Kidney epithelial cell (primary cell): ENCODE measurements at regions not wholly inside any gene's neighbourhood (a gene's known extent, or its start where the extent isn't known, plus 50 kb on each side); places are given as distances from the start of the nearest gene placed in this dataset.

Source experiments
- DNase-seq: peaks from one replicate; pipeline ENCODE4 v3.0.0-alpha.2; 2010; ENCODE audit warnings: low read depth
- H3K27me3 ChIP-seq: 2 replicates; pipeline ENCODE4 v1.6.0; 2011; ENCODE audit warnings: low read length; ENCODE audit not compliant: control insufficient read depth, insufficient read depth
- H3K36me3 ChIP-seq: 2 replicates; pipeline ENCODE4 v1.5.1; 2011; ENCODE audit warnings: low read length; ENCODE audit not compliant: control insufficient read depth, insufficient read depth
- H3K4me3 ChIP-seq: 2 replicates; pipeline ENCODE4 v1.5.1; 2011; ENCODE audit warnings: low read depth, mild to moderate bottlenecking, control low read depth, low read length
- TF ChIP-seq, protein P1 (sequence below): IDR thresholded peaks from 2 replicates; pipeline ENCODE4 v1.5.1; 2011; ENCODE audit warnings: mild to moderate bottlenecking, moderate library complexity, low read length, control low read depth, inconsistent platforms; ENCODE audit not compliant: insufficient read depth, poor library complexity, severe bottlenecking

DNA sequence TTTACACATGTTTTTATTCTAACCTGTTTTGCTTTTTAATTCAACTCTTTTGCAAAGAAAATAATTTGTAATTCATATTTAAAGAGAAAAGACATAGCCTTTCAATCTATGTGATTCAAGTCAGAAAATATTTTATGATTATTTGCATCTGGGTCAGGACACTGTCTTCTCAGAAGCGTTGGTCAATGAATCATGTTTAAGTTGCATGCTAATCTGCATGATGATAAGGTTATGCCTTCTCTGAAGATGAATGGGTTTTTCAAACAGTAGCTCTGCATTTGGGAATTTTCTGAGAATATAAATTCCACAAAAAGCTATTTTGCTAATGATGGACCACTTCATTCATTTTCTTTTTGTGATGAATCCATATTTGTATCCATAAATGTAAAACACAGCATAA, 282.5 kb downstream of the TMA16 start:
- TF ChIP-seq, protein P1, sequence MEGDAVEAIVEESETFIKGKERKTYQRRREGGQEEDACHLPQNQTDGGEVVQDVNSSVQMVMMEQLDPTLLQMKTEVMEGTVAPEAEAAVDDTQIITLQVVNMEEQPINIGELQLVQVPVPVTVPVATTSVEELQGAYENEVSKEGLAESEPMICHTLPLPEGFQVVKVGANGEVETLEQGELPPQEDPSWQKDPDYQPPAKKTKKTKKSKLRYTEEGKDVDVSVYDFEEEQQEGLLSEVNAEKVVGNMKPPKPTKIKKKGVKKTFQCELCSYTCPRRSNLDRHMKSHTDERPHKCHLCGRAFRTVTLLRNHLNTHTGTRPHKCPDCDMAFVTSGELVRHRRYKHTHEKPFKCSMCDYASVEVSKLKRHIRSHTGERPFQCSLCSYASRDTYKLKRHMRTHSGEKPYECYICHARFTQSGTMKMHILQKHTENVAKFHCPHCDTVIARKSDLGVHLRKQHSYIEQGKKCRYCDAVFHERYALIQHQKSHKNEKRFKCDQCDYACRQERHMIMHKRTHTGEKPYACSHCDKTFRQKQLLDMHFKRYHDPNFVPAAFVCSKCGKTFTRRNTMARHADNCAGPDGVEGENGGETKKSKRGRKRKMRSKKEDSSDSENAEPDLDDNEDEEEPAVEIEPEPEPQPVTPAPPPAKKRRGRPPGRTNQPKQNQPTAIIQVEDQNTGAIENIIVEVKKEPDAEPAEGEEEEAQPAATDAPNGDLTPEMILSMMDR, result no peak
- H3K27me3 ChIP-seq, result no peaks in the 10 kb centered on the region
- H3K4me3 ChIP-seq, result no peak overlapping the region
- no peak for DNase-seq
- H3K36me3 ChIP-seq, result no peaks in the 10 kb centered on the region

DNA sequence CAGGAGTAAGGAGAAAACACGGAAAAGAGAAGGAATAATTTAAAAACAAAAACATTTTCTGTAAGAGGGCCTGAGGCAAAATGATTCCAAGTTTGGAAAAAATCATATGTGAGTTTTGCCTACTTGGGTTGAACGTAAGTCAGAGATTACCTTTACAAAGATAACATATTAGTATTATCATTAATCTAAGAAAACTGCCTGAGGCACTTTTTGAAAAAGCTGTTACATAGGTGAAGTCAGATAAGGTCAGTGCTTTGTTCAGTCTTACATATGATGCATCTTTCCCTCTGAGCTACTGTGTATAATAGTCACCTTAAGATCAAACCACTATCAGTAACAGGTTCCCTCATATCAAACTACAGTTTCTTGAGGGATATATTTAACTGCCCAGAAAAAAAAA, 287.2 kb downstream of the TMA16 start:
- TF ChIP-seq, protein P1, result no peak
- no peaks in the 10 kb centered on the region for H3K27me3 ChIP-seq
- no peak for DNase-seq

DNA sequence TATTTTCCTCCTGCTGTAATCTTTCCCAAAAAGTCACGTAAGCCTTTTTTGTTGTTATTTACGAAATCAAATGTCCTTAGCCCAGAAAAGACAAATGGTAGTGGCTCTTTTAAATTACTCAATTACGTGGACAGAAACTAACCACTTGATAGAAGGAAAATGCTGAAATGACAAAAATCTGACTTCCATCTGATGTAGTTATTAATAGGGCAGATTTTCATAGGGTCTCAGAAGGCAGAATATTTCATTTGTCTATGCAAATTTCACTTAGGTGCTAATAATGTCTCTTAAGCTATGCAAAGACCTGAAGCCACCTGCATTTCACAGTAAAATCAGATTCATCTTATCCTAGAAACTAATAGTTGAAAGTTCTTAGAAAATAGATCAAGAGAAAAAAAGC, 295.7 kb downstream of the TMA16 start:
- H3K36me3 ChIP-seq, result no peaks in the 10 kb centered on the region
- H3K4me3 ChIP-seq, result no peak overlapping the region
- no peaks in the 10 kb centered on the region for H3K27me3 ChIP-seq
- DNase-seq, result no peak
- TF ChIP-seq, protein P1, result no peak

More for the DNA sequence above, 287.2 kb downstream of the TMA16 start:
- no peak overlapping the region for H3K4me3 ChIP-seq
- H3K36me3 ChIP-seq, result no peaks in the 10 kb centered on the region

DNA sequence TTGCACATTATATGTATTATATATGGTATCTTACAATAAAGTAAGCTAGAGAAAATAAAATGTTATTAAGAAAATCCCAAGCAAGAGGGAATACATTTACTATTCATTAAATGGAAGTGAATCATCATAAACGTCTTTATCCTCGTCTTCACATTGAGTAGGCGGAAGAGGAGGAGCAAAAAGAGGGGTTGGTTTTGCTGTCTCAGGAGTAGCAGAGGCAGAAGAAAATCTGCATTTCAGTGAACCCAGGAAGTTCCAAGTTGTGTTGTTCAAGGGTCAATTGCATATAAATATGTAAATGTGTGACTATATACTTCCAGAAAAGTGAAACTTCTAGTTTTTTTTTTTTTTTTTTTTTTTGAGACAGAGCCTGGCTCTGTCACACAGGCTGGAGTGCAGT, 301.4 kb downstream of the TMA16 start:
- TF ChIP-seq, protein P1, result no peak
- H3K27me3 ChIP-seq, result no peaks in the 10 kb centered on the region
- H3K36me3 ChIP-seq, result no peaks in the 10 kb centered on the region
- H3K4me3 ChIP-seq, result no peak overlapping the region
- no peak for DNase-seq

DNA sequence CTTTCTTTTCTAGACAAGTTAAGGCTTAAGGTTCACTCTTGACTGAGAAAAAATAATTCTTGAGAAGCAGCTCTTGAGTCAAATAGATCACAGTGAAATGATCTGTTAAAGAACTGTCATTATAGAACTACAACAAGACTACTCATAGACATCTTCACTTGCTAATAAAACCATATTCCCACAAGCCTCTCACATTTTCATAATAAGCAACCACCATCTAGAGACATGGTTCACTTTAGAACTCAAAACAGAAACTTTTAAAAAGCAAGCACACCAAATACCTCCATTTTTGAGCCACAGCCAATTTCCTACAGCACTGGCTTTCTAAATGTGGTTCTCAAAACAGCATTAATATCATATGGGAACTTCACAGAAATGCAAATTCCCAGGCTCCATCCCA, 309.5 kb downstream of the TMA16 start:
- DNase-seq, result no peak
- H3K4me3 ChIP-seq, result no peak overlapping the region
- TF ChIP-seq, protein P1, result no peak
- H3K27me3 ChIP-seq, result no peaks in the 10 kb centered on the region
- H3K36me3 ChIP-seq, result no peaks in the 10 kb centered on the region

DNA sequence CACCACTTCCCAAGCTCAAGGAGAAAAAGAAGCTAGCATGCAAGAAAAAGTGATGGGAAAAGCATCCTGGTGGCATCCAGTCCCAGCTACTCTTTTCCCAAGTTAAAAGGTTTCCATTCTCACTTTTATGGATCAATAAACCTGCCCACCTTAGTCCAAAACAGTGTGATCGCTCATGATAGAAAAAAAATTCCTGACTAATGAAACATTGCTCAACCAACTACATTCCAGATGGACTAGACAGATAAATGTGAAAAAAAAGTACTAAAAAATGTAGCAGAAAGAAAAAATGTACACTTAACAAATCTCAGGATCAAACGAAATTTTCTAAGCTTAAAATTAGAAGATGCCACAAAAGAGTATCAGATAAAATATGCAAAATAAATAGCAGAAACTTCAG, 312.2 kb downstream of the TMA16 start:
- H3K4me3 ChIP-seq, result no peak overlapping the region
- TF ChIP-seq, protein P1, result no peak
- no peaks in the 10 kb centered on the region for H3K27me3 ChIP-seq
- H3K36me3 ChIP-seq, result no peaks in the 10 kb centered on the region
- no peak for DNase-seq
